Prostate gland (tissue), 2 donors: ENCODE measurements at regions not wholly inside any gene's neighbourhood (a gene's known extent, or its start where the extent isn't known, plus 50 kb on each side); places are given as distances from the start of the nearest gene placed in this dataset.

Source experiments
- CTCF ChIP-seq, 4 experiments: fragments of 200-600 bp in 2 of 4; fragments of 450-650 bp in 2 of 4; sonication (generic) in 2 of 4; IDR thresholded peaks; 1 replicate in 3 of 4; 2 replicates in 1 of 4; pipeline ENCODE4 v1.5.1; 2016 to 2019; ENCODE audit warnings: antibody characterized with exemption in 4 of 4, mild to moderate bottlenecking in 2 of 4, moderate library complexity in 2 of 4
- POLR2AphosphoS5 ChIP-seq: sonication (generic); formaldehyde crosslinking; IDR thresholded peaks from one replicate; pipeline ENCODE4 v1.6.1; 2017; ENCODE audit warnings: antibody characterized with exemption

- TF ChIP-seq POLR2AphosphoS5 (no peak), CTCF (IDR thresholded peaks at IDR 0.05) (no peak)
These were observed 608.0 kb upstream of the EPHA7 start for GRCh38 chr6:94027374-94027773.
